ENCODE measurements at regions not wholly inside any gene's neighbourhood (a gene's known extent, or its start where the extent isn't known, plus 50 kb on each side); places are given as distances from the start of the nearest gene placed in this dataset.
"Not testable (repeated sequence)": the region's sequence is repeated elsewhere in the genome, so short reads cannot be mapped to it uniquely, and the experiment has no call there.

DNA sequence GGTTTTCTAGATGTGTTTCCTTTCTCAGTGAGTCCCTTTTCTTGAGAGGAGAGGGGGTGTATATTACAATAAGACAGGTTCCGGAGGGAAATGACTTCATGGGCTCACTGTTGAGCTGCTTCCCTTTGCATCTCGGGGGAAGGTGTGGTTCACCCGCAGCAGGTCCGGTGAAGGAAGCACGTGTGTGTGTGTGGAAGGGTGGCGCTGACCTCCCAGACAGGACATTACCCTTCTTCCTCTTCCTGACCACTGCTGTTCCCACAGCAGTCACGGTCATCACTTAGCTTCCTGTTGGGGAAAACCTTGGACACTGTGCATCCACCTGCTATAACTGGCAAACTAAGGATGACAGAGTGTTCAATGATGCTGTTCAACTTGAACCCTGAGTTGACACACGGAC, 83.6 kb downstream of the PLEKHG1 start:
- no peak for DNase-seq (ENCODE audit: low read depth, low spot score)

DNA sequence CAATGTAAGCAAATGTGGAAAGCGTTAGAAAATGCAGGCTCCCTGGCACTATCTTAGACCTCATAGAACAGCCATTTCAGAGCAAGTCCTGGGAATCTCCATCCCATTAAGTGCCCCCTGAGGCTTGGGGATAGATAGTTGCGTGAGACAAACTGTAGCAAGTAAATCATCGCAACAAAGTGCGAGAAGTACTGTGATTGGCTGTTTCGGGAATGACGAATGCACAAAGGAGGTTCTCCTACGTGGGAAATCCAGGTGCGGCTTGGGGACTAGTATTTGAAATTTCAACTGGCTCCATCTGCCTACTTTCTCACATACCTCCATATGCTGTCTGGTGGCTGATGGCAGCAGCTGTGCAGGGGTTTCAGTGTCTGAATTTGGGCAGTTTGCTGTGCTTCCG, 84.5 kb downstream of the PLEKHG1 start:
- DNase-seq (ENCODE audit: low read depth, low spot score) = no peak

DNA sequence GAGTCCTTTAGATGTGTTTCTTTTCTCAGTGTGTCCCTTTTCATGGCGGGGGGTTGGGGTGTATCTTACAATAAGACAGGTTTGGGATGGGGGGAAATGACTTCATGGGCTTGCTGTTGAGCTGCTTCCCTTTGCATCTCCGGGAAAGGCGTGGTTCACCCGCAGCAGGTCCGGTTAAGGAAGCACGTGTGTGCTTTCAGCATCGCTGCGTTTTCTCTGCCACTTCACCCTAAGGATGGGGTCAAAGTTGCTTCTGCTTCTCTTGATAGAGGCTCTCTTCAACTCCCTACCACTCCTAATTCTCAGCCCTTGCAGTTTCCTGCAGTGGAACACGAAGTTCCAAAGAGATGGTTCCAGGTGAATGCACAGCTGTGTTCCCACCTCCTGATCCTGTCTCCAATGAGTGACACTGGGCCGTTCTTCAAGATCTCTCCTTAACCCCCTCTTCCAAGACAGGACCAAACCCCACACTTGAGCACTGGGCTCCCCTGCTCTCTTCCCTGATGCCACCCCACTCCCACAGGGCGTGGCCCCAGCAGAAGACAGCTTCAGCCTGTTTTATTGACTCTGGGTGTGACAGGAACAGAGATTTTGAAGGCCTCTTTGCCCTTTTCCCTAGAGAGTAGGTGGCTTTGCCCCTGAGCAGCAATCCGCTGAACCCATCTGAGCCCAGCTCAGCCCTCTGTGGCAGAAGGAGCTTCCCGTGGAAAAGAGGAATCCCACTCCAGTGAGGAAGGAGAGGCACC, 85.2 kb downstream of the PLEKHG1 start:
- no peak for DNase-seq (ENCODE audit: low read depth, low spot score)

GRCh38 chr6:150685860-150686259, 86.2 kb downstream of the PLEKHG1 start:
- peak; percentile 8 for DNase-seq (ENCODE audit: low read depth, low spot score)

DNA sequence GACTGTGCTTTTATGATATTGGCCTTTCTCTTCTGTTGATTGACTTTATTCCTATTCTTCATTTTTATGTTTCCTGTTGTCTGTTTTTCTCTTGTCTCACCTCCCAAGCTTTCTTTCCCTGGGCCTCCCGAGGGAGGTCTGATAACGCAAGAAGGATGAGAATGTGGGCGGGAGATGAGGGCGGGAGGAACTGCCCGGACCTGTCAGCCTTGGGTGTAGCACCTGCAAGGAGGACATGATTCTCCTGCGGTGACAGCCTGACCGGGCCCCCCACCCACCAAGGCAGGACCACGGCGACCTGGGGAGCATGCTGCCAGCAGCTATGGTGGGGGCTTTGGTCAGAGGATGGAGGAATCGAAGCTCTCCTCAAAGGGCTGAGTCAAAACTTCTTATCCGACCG, 86.9 kb downstream of the PLEKHG1 start:
- DNase-seq (ENCODE audit: low read depth, low spot score) = no peak

- DNase-seq (ENCODE audit: low read depth, low spot score) = no peak
These were observed 87.8 kb downstream of the PLEKHG1 start for GRCh38 chr6:150687508-150687907.

GRCh38 chr6:150689900-150690590, 90.4 kb downstream of the PLEKHG1 start:
- no peak for DNase-seq (ENCODE audit: low read depth, low spot score)

DNA sequence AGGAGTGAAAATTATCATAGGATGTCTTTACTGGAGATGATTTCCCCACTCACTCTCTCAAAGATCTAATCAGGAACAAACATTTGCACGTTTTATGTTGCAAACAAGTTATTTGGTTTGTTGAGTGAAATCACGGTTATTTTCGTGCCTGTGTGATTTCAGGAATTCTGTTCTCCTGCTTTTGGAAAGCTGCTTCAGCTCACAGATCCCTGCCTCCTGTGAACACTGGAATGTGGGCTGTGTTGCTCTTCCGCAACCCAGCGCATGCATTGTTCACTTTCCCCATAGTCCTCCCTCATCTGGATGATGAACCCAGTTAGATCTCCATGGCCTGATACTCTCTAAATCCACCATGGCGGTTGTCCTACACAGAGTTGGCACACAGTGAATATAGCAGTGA, 91.0 kb downstream of the PLEKHG1 start:
- DNase-seq (ENCODE audit: low read depth, low spot score) = no peak

DNA sequence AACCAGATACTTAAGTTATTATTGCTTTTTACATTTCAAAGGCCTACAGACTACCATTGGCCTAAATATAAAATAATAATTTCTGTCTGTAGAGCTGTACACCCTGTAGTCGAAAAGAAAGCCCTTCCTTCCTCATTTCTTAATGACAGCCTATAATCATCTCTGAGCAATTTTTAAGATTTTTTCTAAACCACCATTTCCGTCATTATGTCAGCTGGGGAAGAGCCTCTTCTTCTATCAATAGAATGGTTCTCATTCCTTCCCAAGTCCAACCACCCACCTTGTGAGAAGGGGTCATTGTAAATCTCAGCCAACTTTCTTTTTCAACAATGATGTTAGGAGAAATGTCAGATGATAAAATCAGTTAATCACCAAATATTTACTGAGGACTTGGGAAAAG, 91.8 kb downstream of the PLEKHG1 start:
- no peak for DNase-seq (ENCODE audit: low read depth, low spot score)

DNA sequence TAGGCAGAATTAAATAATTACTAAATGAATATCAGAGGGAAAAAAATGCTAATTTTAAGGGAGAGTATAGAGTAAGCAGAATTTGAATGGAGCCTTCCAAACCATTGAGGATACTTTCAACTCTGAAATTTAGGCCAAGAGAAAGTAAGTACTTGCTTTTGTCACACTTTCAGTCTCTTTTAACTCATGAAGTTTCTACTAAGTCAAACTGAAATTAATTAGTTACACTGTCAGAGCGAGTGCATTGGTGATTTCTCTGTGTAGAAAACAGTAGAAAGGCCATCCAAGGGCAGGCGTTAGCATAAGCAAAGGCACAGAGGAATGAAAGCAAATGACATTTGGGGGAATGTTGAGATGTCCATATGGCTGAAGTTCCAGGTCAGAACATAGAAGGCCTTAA, 92.9 kb downstream of the PLEKHG1 start:
- DNase-seq (ENCODE audit: low read depth, low spot score) = no peak

GRCh38 chr6:150694889-150695288, 95.2 kb downstream of the PLEKHG1 start:
- DNase-seq (ENCODE audit: low read depth, low spot score) = no peak

DNA sequence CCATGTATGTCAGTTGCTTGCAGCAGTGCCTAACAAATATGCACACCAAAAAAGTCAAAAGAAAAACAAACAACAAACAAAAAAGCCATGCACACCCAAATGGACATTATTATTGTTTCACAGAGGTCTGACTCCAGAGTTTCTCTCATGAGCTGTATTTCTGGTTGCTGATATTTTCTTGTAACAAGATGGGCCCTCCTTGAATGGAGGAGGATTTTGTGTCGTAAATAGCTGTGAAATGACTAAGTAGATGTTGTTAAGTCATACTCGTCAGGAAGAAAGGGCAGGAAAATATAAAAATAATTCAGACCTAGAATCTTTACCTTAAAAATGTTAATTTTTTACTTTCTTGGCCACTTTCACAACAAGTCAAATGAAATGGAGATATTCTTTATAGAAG, 96.0 kb downstream of the PLEKHG1 start:
- no peak for DNase-seq (ENCODE audit: low read depth, low spot score)

- DNase-seq (ENCODE audit: low read depth, low spot score) = no peak
These were observed 96.5 kb downstream of the PLEKHG1 start for GRCh38 chr6:150696190-150696589.

DNA sequence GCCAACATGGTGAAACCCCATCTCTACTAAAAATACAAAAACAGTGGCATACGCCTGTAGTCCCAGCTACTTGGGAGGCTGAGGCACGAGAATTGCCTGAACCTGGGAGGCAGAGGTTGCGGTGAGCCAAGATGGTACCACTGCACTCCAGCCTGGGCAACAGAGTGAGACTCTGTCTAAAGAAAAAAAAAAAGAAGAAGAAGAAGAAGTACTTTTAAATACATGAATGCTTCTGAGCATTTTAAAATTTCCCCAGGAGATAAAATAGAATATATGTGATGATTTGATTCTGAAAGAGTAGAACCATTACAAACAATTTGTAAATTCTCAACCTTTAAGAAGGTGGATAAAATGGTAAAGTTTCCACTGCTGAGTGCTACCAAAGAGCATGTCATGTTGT, 97.2 kb downstream of the PLEKHG1 start:
- not testable (repeated sequence) for DNase-seq (ENCODE audit: low read depth, low spot score)

- DNase-seq (ENCODE audit: low read depth, low spot score) = no peak
These were observed 97.8 kb downstream of the PLEKHG1 start for GRCh38 chr6:150697515-150697914.

DNA sequence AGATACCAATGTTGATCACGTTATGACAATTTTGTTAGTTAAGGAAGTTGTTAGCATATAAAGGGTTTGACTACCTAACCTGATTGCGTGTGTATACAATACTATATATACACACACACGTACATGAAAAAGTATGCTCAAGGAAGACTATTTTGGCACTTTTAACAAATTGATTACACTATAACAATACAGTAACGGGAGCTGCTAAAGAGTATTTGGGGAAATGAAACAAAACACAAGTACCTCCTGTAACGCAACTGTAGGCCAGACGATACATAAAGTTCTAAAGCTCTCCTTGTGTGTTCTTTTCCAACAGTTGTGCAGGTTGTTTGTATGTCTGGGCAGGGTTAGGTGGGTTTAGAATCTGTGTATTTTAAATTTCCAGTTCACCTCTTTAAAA, 98.7 kb downstream of the PLEKHG1 start:
- no peak for DNase-seq (ENCODE audit: low read depth, low spot score)

DNA sequence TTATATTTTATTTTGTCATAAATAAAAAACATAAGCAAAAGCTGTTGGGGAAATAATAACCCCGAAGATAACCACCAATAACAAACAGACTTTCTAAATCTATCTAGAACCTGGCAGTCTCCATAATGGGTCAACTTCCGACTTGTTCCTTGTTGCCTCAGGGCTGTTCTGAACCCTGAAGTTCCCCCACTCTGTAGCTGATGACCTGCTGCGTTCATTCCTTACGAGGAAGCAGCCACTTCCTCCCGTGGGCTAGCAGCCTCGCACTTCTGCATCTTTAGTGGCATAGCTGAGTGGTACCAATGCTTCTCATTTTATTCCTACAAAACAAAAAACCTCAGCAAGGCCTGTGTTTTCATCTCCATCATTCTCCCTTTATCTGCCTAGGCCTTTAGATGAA, 103.0 kb downstream of the PLEKHG1 start:
- no peak for DNase-seq (ENCODE audit: low read depth, low spot score)

- no peak for DNase-seq (ENCODE audit: low read depth, low spot score)
These were observed 104.9 kb downstream of the PLEKHG1 start for GRCh38 chr6:150704447-150705192.

- no peak for DNase-seq (ENCODE audit: low read depth, low spot score)
These were observed 105.7 kb downstream of the PLEKHG1 start for GRCh38 chr6:150705392-150705791.

- DNase-seq (ENCODE audit: low read depth, low spot score) = no peak
These were observed 110.6 kb downstream of the PLEKHG1 start for GRCh38 chr6:150710236-150710635.

DNA sequence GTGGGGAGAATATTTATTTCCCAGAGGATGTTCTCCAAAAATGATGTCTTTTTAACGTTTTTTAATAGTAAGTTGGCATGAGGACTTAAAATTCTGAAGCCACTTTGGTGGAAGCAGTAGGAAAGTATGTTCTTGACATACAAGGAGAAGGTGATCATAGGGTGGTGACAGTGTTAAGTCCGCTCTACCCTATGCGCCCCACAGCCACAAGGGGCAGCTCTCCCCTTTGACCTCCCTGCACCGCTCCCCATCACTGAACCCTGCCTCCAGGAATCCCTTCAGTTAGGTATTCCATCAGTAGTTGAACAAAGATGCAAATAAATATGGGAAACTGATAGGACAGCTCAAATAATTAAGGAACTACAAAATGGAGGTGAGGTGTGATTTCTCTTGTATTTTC, 111.4 kb downstream of the PLEKHG1 start:
- no peak for DNase-seq (ENCODE audit: low read depth, low spot score)

DNA sequence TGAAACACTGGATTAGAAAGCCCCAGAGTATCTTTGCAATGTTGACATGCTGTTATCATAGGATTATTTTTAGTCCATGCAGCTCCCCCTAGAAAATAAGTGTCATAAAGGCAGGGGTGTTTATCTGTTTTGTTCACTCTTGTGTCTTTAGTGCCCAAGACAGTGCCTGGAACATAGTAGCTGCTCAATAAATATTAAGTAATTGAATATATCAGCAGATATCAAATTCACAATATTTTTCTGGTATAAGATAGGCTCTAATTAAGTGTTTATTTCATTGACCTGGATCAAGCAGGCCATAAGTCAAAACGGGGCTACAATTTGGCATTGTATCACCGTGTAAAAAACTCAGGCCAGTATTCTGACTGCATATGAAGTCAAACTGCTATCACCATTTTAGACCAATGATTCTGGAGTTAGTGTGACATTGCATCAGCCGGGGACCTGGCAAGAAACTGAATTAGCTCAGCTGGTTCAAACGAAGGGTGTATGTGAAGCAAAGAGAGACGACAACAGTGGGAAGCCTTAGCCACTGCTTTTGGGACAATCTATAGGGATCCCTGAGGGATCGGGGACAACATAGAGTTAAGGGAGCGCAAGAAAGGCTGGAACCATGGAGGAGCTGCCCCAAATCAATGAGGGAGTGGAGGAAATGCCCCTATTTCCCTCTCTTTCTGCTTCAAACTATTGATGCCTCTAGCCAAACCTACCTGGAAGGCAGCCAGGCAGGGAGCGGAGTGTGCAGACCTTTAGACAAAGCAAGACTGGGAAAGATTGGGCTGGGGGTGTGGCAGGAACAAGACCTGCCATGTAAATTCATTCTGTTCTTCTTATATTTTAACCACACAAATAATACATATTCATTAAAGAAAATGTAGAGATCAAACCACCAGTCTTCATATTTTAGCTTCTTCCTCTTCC, 112.2 kb downstream of the PLEKHG1 start:
- no peak for DNase-seq (ENCODE audit: low read depth, low spot score)

Measured in activated CD4-positive, CD25-positive, alpha-beta regulatory T cell treated with anti-CD3 and anti-CD28 coated beads, Interleukin-2, amount 50 U/mL, for 16 hours (primary cell).